ENCODE measurements at regions not wholly inside any gene's neighbourhood (a gene's known extent, or its start where the extent isn't known, plus 50 kb on each side); places are given as distances from the start of the nearest gene placed in this dataset.

- no peak for TF ChIP-seq ZNF274 (IDR thresholded peaks at IDR 0.05; ENCODE audit: low read depth, low read length)
- no peak for TF ChIP-seq YY1 (IDR thresholded peaks at IDR 0.05; ENCODE audit: insufficient read depth, insufficient read length)
- no peak for TF ChIP-seq SUZ12 (IDR thresholded peaks at IDR 0.05; ENCODE audit: extremely low read depth, insufficient read depth, insufficient read length)
Measured at GRCh38 chr5:51230336-51230735, 152.9 kb upstream of the ISL1 start.
